ENCODE measurements at regions not wholly inside any gene's neighbourhood (a gene's known extent, or its start where the extent isn't known, plus 50 kb on each side); places are given as distances from the start of the nearest gene placed in this dataset.

GRCh38 chr15:70362886-70363285, 265.2 kb upstream of the TLE3 start (continued):
- TF ChIP-seq SIN3A (conservative IDR thresholded peaks at IDR 0.05 in 1 of 2, IDR thresholded peaks at IDR 0.05 in 1 of 2; ENCODE audit: low read depth in 1 of 2, low read length in 2 of 2): no peak

All from H1 (cell line).